Suprapubic skin (tissue), 3 donors: ENCODE measurements at regions not wholly inside any gene's neighbourhood (a gene's known extent, or its start where the extent isn't known, plus 50 kb on each side); places are given as distances from the start of the nearest gene placed in this dataset.

Experiments used
- POLR2AphosphoS5 ChIP-seq, 3 donors: sonication (generic); formaldehyde crosslinking; IDR thresholded peaks; one replicate each; pipeline ENCODE4 v1.6.1; 2017; ENCODE audit warnings: antibody characterized with exemption in 3 of 3
- TF ChIP-seq, protein P1 (sequence below), 2 donors: fragments of 200-600 bp in 1 of 2; fragments of 450-650 bp in 1 of 2; sonication (generic) in 1 of 2; IDR thresholded peaks; one replicate each; pipeline ENCODE4 v1.5.1; 2016 to 2019; ENCODE audit warnings: antibody characterized with exemption in 2 of 2, mild to moderate bottlenecking in 1 of 2, moderate library complexity in 1 of 2

GRCh38 chr2:129559101-129559500 lies 420.4 kb upstream of the RAB6C start:
- TF ChIP-seq POLR2AphosphoS5 (IDR thresholded peaks at IDR 0.05) = no peak
- TF ChIP-seq, protein P1, sequence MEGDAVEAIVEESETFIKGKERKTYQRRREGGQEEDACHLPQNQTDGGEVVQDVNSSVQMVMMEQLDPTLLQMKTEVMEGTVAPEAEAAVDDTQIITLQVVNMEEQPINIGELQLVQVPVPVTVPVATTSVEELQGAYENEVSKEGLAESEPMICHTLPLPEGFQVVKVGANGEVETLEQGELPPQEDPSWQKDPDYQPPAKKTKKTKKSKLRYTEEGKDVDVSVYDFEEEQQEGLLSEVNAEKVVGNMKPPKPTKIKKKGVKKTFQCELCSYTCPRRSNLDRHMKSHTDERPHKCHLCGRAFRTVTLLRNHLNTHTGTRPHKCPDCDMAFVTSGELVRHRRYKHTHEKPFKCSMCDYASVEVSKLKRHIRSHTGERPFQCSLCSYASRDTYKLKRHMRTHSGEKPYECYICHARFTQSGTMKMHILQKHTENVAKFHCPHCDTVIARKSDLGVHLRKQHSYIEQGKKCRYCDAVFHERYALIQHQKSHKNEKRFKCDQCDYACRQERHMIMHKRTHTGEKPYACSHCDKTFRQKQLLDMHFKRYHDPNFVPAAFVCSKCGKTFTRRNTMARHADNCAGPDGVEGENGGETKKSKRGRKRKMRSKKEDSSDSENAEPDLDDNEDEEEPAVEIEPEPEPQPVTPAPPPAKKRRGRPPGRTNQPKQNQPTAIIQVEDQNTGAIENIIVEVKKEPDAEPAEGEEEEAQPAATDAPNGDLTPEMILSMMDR (IDR thresholded peaks at IDR 0.05) = no peak
